ENCODE measurements at regions not wholly inside any gene's neighbourhood (a gene's known extent, or its start where the extent isn't known, plus 50 kb on each side); places are given as distances from the start of the nearest gene placed in this dataset.

GRCh38 chr16:79535130-79535529 is 65.4 kb downstream of the MAF start:
- H3K27ac ChIP-seq, result no peak overlapping the region
- H3K36me3 ChIP-seq (replicated peaks in 1 of 2; ENCODE audit: insufficient read depth in 1 of 2, low read depth in 2 of 2), result no peaks in the 10 kb centered on the region
- H3K9me3 ChIP-seq, result no peaks in the 10 kb centered on the region
- intact Hi-C loops (cut with DNase I), result no loop called here
- DNase-seq (peak in 1 of 4 donors; percentile 27), ATAC-seq (no peak)
- H3K4me1 ChIP-seq, result no peaks in the 10 kb centered on the region
- no peaks in the 10 kb centered on the region for H3K27me3 ChIP-seq
- H3K4me3 ChIP-seq, result no peak overlapping the region
- TF ChIP-seq CTCF (IDR thresholded peaks at IDR 0.05), result no peak
- TF ChIP-seq POLR2A (IDR thresholded peaks at IDR 0.05), result no peak
- 63 to 65% methylated on average over 5 of the region's 5 CpGs for WGBS, 2 donors

- H3K27ac ChIP-seq, result no peak overlapping the region
- ATAC-seq (no peak), DNase-seq (no peak)
- intact Hi-C loops (cut with DNase I), result no loop called here
- H3K4me1 ChIP-seq, result no peaks in the 10 kb centered on the region
- no peaks in the 10 kb centered on the region for H3K27me3 ChIP-seq
- no peak for TF ChIP-seq CTCF (IDR thresholded peaks at IDR 0.05)
- no peak for TF ChIP-seq POLR2A (IDR thresholded peaks at IDR 0.05)
- H3K36me3 ChIP-seq (replicated peaks in 1 of 2; ENCODE audit: insufficient read depth in 1 of 2, low read depth in 2 of 2), result no peaks in the 10 kb centered on the region
- H3K4me3 ChIP-seq, result no peak overlapping the region
- no peaks in the 10 kb centered on the region for H3K9me3 ChIP-seq
- 97 to 98% methylated on average over 3 of the region's 3 CpGs for WGBS, 2 donors
Observed at GRCh38 chr16:79534143-79534542, 66.4 kb downstream of the MAF start.

GRCh38 chr16:79533292-79533691 is 67.2 kb downstream of the MAF start:
- Histone ChIP-seq H3K36me3 (replicated peaks in 1 of 2; ENCODE audit: insufficient read depth in 1 of 2, low read depth in 2 of 2) (no peaks in the 10 kb centered on the region), H3K27me3 (no peaks in the 10 kb centered on the region), H3K27ac (no peak overlapping the region), H3K4me3 (no peak overlapping the region), H3K4me1 (no peaks in the 10 kb centered on the region), H3K9me3 (no peaks in the 10 kb centered on the region)
- no peak for ATAC-seq
- intact Hi-C loops (cut with DNase I), result no loop called here
- DNase-seq, result no peak
- WGBS, 2 donors, result 86 to 89% methylated on average over 3 of the region's 3 CpGs
- TF ChIP-seq POLR2A (IDR thresholded peaks at IDR 0.05), result no peak
- no peak for TF ChIP-seq CTCF (IDR thresholded peaks at IDR 0.05)

- no peak overlapping the region for H3K27ac ChIP-seq
- TF ChIP-seq POLR2A (IDR thresholded peaks at IDR 0.05), result no peak
- TF ChIP-seq CTCF (IDR thresholded peaks at IDR 0.05), result no peak
- no peaks in the 10 kb centered on the region for H3K36me3 ChIP-seq (replicated peaks in 1 of 2; ENCODE audit: insufficient read depth in 1 of 2, low read depth in 2 of 2)
- no peak for DNase-seq
- intact Hi-C loops (cut with DNase I), result no loop called here
- no peak for ATAC-seq
- no peaks in the 10 kb centered on the region for H3K4me1 ChIP-seq
- no peaks in the 10 kb centered on the region for H3K9me3 ChIP-seq
- no peaks in the 10 kb centered on the region for H3K27me3 ChIP-seq
- 29 to 36% methylated on average over 5 of the region's 5 CpGs for WGBS, 2 donors
- H3K4me3 ChIP-seq, result no peak overlapping the region
Observed at GRCh38 chr16:79532785-79533184, 67.8 kb downstream of the MAF start.

- DNase-seq, result no peak
- Histone ChIP-seq H3K27me3 (no peaks in the 10 kb centered on the region), H3K9me3 (no peaks in the 10 kb centered on the region), H3K4me3 (no peak overlapping the region), H3K36me3 (replicated peaks in 1 of 2; ENCODE audit: insufficient read depth in 1 of 2, low read depth in 2 of 2) (no peaks in the 10 kb centered on the region), H3K4me1 (no peaks in the 10 kb centered on the region), H3K27ac (no peak overlapping the region)
- WGBS, 2 donors, result 66 to 75% methylated on average over 4 of the region's 4 CpGs
- no peak for TF ChIP-seq CTCF (IDR thresholded peaks at IDR 0.05)
- no peak for TF ChIP-seq POLR2A (IDR thresholded peaks at IDR 0.05)
- intact Hi-C loops (cut with DNase I), result no loop called here
- no peak for ATAC-seq
Observed at GRCh38 chr16:79532273-79532672, 68.3 kb downstream of the MAF start.

Measured in body of pancreas (tissue), 4 donors.